IMR-90 (cell line): ENCODE measurements at regions not wholly inside any gene's neighbourhood (a gene's known extent, or its start where the extent isn't known, plus 50 kb on each side); places are given as distances from the start of the nearest gene placed in this dataset.

Source experiments
- ATAC-seq: fragments of 200-7000 bp; cut with Tn5 transposase; 2 replicates; pipeline ENCODE4 v1.9.1; 2020; ENCODE audit warnings: low read depth, mild to moderate bottlenecking, moderate library complexity
- BruUV-seq: library from RNA; stranded (reverse); fragments of 400-500 nt; replicated peaks from 2 replicates; lab custom pipeline; 2021; lab: Mats Ljungman, UMichigan
- CTCF ChIA-PET: fragments of 300-600 bp; formaldehyde crosslinking; extraction: SDS; loops from one replicate; lab custom pipeline; 2021; ENCODE audit warnings: antibody characterized with exemption; lab: Yijun Ruan, JAX
- POLR2A ChIA-PET: fragments of 300-600 bp; sonication (Branson Sonifier 250); formaldehyde crosslinking; loops from one replicate; lab custom pipeline; 2022; ENCODE audit warnings: antibody characterized with exemption; ENCODE audit not compliant: unreplicated experiment; lab: Charles Lee
- DNase-seq: peaks from one replicate; pipeline ENCODE4 v3.0.0; 2013
- H2AFZ ChIP-seq: replicated peaks from 2 replicates; pipeline ENCODE3; 2013; ENCODE audit warnings: low read length, mild to moderate bottlenecking; ENCODE audit not compliant: poor library complexity
- H2AK5ac ChIP-seq: 2 replicates; pipeline ENCODE4 v1.6.1; 2013; ENCODE audit warnings: low read depth, low read length, inconsistent platforms
- H2AK9ac ChIP-seq: replicated peaks from 2 replicates; pipeline ENCODE3; 2013; ENCODE audit warnings: mild to moderate bottlenecking, low read depth, low read length, moderate library complexity; ENCODE audit not compliant: poor library complexity
- H2BK120ac ChIP-seq: 2 replicates; pipeline ENCODE4 v1.6.1; 2013; ENCODE audit warnings: low read depth, low read length, inconsistent platforms
- H2BK15ac ChIP-seq: 3 replicates; pipeline ENCODE4 v1.6.1; 2013; ENCODE audit warnings: low read depth, low read length, inconsistent platforms
- H2BK20ac ChIP-seq: 2 replicates; pipeline ENCODE4 v1.6.1; 2013; ENCODE audit warnings: low read depth, mild to moderate bottlenecking, inconsistent platforms, low read length, moderate library complexity
- H2BK5ac ChIP-seq: 2 replicates; pipeline ENCODE4 v1.6.1; 2013; ENCODE audit warnings: mild to moderate bottlenecking, low read depth, low read length, inconsistent platforms; ENCODE audit not compliant: poor library complexity, severe bottlenecking
- H3K14ac ChIP-seq: replicated peaks from 2 replicates; pipeline ENCODE4 v1.6.1; 2013; ENCODE audit warnings: low read depth, low read length, inconsistent platforms
- H3K18ac ChIP-seq: 2 replicates; pipeline ENCODE4 v1.6.1; 2013; ENCODE audit warnings: low read depth, low read length, control low read depth
- H3K23ac ChIP-seq: 2 replicates; pipeline ENCODE4 v1.6.1; 2013; ENCODE audit warnings: low read depth, low read length, inconsistent platforms
- H3K27ac ChIP-seq: 2 replicates; pipeline ENCODE4 v1.5.1; 2013; ENCODE audit warnings: mild to moderate bottlenecking, control low read depth, low read length; ENCODE audit not compliant: insufficient read depth
- H3K27me3 ChIP-seq: 2 replicates; pipeline ENCODE4 v1.6.1; 2013; ENCODE audit warnings: low read length; ENCODE audit not compliant: control insufficient read depth, insufficient read depth
- H3K36me3 ChIP-seq: 2 replicates; pipeline ENCODE4 v1.6.1; 2013; ENCODE audit warnings: low read length, mixed read lengths; ENCODE audit not compliant: control insufficient read depth, insufficient read depth
- H3K4ac ChIP-seq: 2 replicates; pipeline ENCODE4 v1.6.1; 2013; ENCODE audit warnings: low read depth, low read length, inconsistent platforms
- H3K4me1 ChIP-seq: 2 replicates; pipeline ENCODE4 v1.6.1; 2013; ENCODE audit warnings: low read length, mixed read lengths; ENCODE audit not compliant: control insufficient read depth, insufficient read depth
- H3K4me2 ChIP-seq: 2 replicates; pipeline ENCODE4 v1.6.1; 2013; ENCODE audit warnings: low read depth, mild to moderate bottlenecking, control low read depth, low read length, moderate library complexity
- H3K4me3 ChIP-seq: 2 replicates; pipeline ENCODE4 v1.5.1; 2013; ENCODE audit warnings: low read depth, mild to moderate bottlenecking, control low read depth, low read length, moderate library complexity; ENCODE audit not compliant: insufficient read depth
- H3K56ac ChIP-seq: 2 replicates; pipeline ENCODE4 v1.6.1; 2013; ENCODE audit warnings: low read length, inconsistent platforms; ENCODE audit not compliant: insufficient read depth; ENCODE audit errors: extremely low read depth
- H3K79me1 ChIP-seq, 2 experiments: 2 replicates each; pipeline ENCODE4 v1.6.1; 2013; ENCODE audit warnings: low read length in 2 of 2, inconsistent platforms in 1 of 2, low read depth in 1 of 2
- H3K9ac ChIP-seq: 2 replicates; pipeline ENCODE4 v1.6.1; 2013; ENCODE audit warnings: low read depth, low read length, control low read depth
- H3K9me1 ChIP-seq: 2 replicates; pipeline ENCODE4 v1.6.1; 2013; ENCODE audit warnings: low read length, inconsistent platforms; ENCODE audit not compliant: insufficient read depth
- H3K9me3 ChIP-seq: 2 replicates; pipeline ENCODE4 v1.6.1; 2013; ENCODE audit warnings: low read length; ENCODE audit not compliant: control insufficient read depth, insufficient read depth
- H4K20me1 ChIP-seq: 2 replicates; pipeline ENCODE4 v1.6.1; 2013; ENCODE audit warnings: low read length, inconsistent platforms; ENCODE audit not compliant: insufficient read depth
- H4K5ac ChIP-seq: 2 replicates; pipeline ENCODE4 v1.6.1; 2013; ENCODE audit warnings: mild to moderate bottlenecking, low read depth, low read length, control low read depth
- H4K8ac ChIP-seq, 2 experiments: 2 replicates each; pipeline ENCODE4 v1.6.1; 2013; ENCODE audit warnings: low read depth in 2 of 2, low read length in 2 of 2, control low read depth in 1 of 2, inconsistent platforms in 1 of 2
- H4K91ac ChIP-seq: 2 replicates; pipeline ENCODE4 v1.6.1; 2013; ENCODE audit warnings: low read depth, low read length, inconsistent platforms; ENCODE audit not compliant: insufficient read depth
- CEBPB ChIP-seq: IDR thresholded peaks from 2 replicates; pipeline ENCODE4 v1.6.1; 2012; ENCODE audit warnings: low read depth, low read length, improper control_type of control experiment
- CHD1 ChIP-seq: IDR thresholded peaks from 2 replicates; pipeline ENCODE4 v1.6.1; 2012; ENCODE audit warnings: low read depth, low read length, improper control_type of control experiment
- CTCF ChIP-seq: conservative IDR thresholded peaks from 2 replicates; pipeline ENCODE4 v1.5.1; 2012; ENCODE audit warnings: mild to moderate bottlenecking, low read depth, low read length, improper control_type of control experiment
- ELK1 ChIP-seq: fragments of 150-350 bp; IDR thresholded peaks from 2 replicates; pipeline ENCODE4 v1.6.1; 2016; ENCODE audit warnings: low read depth, mild to moderate bottlenecking, low read length, moderate library complexity, borderline replicate concordance
- FOS ChIP-seq: fragments of 150-350 bp; IDR thresholded peaks from 2 replicates; pipeline ENCODE4 v1.6.1; 2016; ENCODE audit warnings: low read depth, low read length
- MAZ ChIP-seq: IDR thresholded peaks from 2 replicates; pipeline ENCODE4 v1.6.1; 2012; ENCODE audit warnings: low read depth, mild to moderate bottlenecking, low read length, improper control_type of control experiment, moderate library complexity, borderline replicate concordance
- MXI1 ChIP-seq: IDR thresholded peaks from 2 replicates; pipeline ENCODE4 v1.6.1; 2012; ENCODE audit warnings: low read depth, mild to moderate bottlenecking, low read length, moderate library complexity, borderline replicate concordance
- POLR2A ChIP-seq: IDR thresholded peaks from 2 replicates; pipeline ENCODE4 v1.6.1; 2012; ENCODE audit warnings: mild to moderate bottlenecking, low read depth, low read length
- RCOR1 ChIP-seq: IDR thresholded peaks from 2 replicates; pipeline ENCODE4 v1.6.1; 2012; ENCODE audit warnings: mild to moderate bottlenecking, low read length, improper control_type of control experiment; ENCODE audit not compliant: insufficient replicate concordance
- RFX5 ChIP-seq: IDR thresholded peaks from 2 replicates; pipeline ENCODE4 v1.8.0; 2012; ENCODE audit warnings: low read depth, mild to moderate bottlenecking, low read length, moderate library complexity
- SMC3 ChIP-seq: fragments of 150-350 bp; IDR thresholded peaks from 2 replicates; pipeline ENCODE4 v1.6.1; 2016; ENCODE audit warnings: low read depth, mild to moderate bottlenecking, antibody characterized with exemption, low read length, moderate library complexity
- WGBS, 2 experiments: methylation state at CpG; one replicate each; pipeline versions ENCODE4 v1.1.5 to v1.1.7; 2013; ENCODE audit warnings: missing lambda C conversion rate in 2 of 2; ENCODE audit not compliant: insufficient read length in 1 of 2; ENCODE audit errors: extremely low coverage in 2 of 2; 5-methylcytosine and 5-hydroxymethylcytosine counted together
- dilution Hi-C: fragments of 300-500 bp; cut with HindIII; formaldehyde crosslinking; loops from one replicate; pipeline ENCODE4 v1.14.3; 2018; ENCODE audit warnings: low sequenced_read_pairs; ENCODE audit not compliant: unreplicated experiment
- in situ Hi-C: fragments of 300-500 bp; cut with MboI; formaldehyde crosslinking; loops from 3 replicates; pipeline ENCODE4 v1.14.3; 2019; ENCODE audit warnings: low sequenced_read_pairs, inconsistent platforms, mixed read lengths
- intact Hi-C: fragments of 100-400 bp; cut with micrococcal nuclease; formaldehyde crosslinking; loops from 2 replicates; pipeline ENCODE4 v1.10.0; 2022

- no peaks in the 10 kb centered on the region for H3K36me3 ChIP-seq
- no peak overlapping the region for H3K4me3 ChIP-seq
- TF ChIP-seq RCOR1: no peak
- no peak for TF ChIP-seq MAZ
- TF ChIP-seq POLR2A: no peak
- no peak for TF ChIP-seq FOS
- TF ChIP-seq MXI1: no peak
- no peak for TF ChIP-seq SMC3
- no peak for TF ChIP-seq CHD1
- no peak for TF ChIP-seq RFX5
- no peak for TF ChIP-seq CTCF
- TF ChIP-seq CEBPB: no peak
- no peak for TF ChIP-seq ELK1
- ATAC-seq (no peak), DNase-seq (no peak)
- H3K4me2 ChIP-seq: no peak overlapping the region
- H2BK120ac ChIP-seq: no peak overlapping the region
- intact Hi-C loops: loop anchor here (10.0 kb wide), 1 partner anchor 463 kb away; no protein-coding TSS in a partner anchor
- WGBS, 2 experiments: no CpG with 5 or more reads among the region's 10 CpGs
- no peak overlapping the region for H4K5ac ChIP-seq
- H3K23ac ChIP-seq: no peak overlapping the region
- H3K18ac ChIP-seq: no peak overlapping the region
- H2AK9ac ChIP-seq: no peak overlapping the region
- dilution Hi-C loops: no loop called here
- H4K91ac ChIP-seq: no peak overlapping the region
- H4K20me1 ChIP-seq: no peaks in the 10 kb centered on the region
- no peak overlapping the region for H3K27ac ChIP-seq
- no peak overlapping the region for H2AFZ ChIP-seq
- no peak overlapping the region for H3K9ac ChIP-seq
- no peak overlapping the region for H3K56ac ChIP-seq
- BruUV-seq: no TSS peak
- H3K27me3 ChIP-seq: peaks cover 3% of the 10 kb centered on the region; the same call in 1 of the 2 replicates
- H3K9me1 ChIP-seq: no peaks in the 10 kb centered on the region
- H2BK20ac ChIP-seq: no peak overlapping the region
- ChIA-PET CTCF (no interaction called here), POLR2A (no interaction called here)
- no peak overlapping the region for H2BK5ac ChIP-seq
- H4K8ac ChIP-seq: no peak overlapping the region
- no peak overlapping the region for H2BK15ac ChIP-seq
- no peak overlapping the region for H3K4ac ChIP-seq
- in situ Hi-C loops: no loop called here
- no peaks in the 10 kb centered on the region for H3K9me3 ChIP-seq
- no peaks in the 10 kb centered on the region for H3K4me1 ChIP-seq
- H3K14ac ChIP-seq: no peak overlapping the region
- H2AK5ac ChIP-seq: no peak overlapping the region
- no peaks in the 10 kb centered on the region for H3K79me1 ChIP-seq
Measured at GRCh38 chr1:30378003-30378596, 345.3 kb downstream of the MATN1 start.
